ENCODE measurements at regions not wholly inside any gene's neighbourhood (a gene's known extent, or its start where the extent isn't known, plus 50 kb on each side); places are given as distances from the start of the nearest gene placed in this dataset.
"Not testable (repeated sequence)": the region's sequence is repeated elsewhere in the genome, so short reads cannot be mapped to it uniquely, and the experiment has no call there.

DNA sequence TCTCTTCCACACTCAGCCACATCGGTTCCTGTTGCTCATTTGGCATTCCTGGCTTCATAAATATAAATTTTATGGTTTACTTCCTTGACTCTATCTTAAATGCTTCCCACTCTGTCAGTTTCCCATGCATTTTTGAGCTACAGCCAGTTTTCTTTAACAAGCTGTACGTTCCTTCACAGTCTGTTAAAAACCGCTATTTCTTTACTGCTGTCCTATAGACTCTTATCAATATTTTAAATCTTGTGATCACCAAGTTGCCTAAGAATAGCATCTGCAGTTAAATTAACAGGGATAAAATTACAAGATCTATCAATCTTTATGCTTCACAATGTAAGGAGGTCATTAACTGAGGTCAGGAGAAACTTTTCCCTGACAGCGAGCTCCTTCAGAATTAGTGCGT lies 103.1 kb upstream of the RHOBTB1 start:
- H3K27ac ChIP-seq, result no peak overlapping the region
- no peaks in the 10 kb centered on the region for H3K9me3 ChIP-seq (replicated peaks)
- no peak for DNase-seq
- H3K36me3 ChIP-seq, result no peaks in the 10 kb centered on the region
- H3K4me3 ChIP-seq, result no peak overlapping the region
- no peaks in the 10 kb centered on the region for H3K4me1 ChIP-seq
- no peaks in the 10 kb centered on the region for H3K27me3 ChIP-seq

- H3K27ac ChIP-seq; H3K27me3 ChIP-seq; H3K4me1 ChIP-seq; H3K36me3 ChIP-seq; DNase-seq; H3K9me3 ChIP-seq (replicated peaks); H3K4me3 ChIP-seq: not testable (repeated sequence)
Observed at GRCh38 chr10:61045480-61045879, 101.5 kb upstream of the RHOBTB1 start.

GRCh38 chr10:61042533-61042932 lies 98.5 kb upstream of the RHOBTB1 start:
- H3K9me3 ChIP-seq (replicated peaks), result no peaks in the 10 kb centered on the region
- H3K4me3 ChIP-seq, result no peak overlapping the region
- H3K27ac ChIP-seq, result no peak overlapping the region
- no peaks in the 10 kb centered on the region for H3K4me1 ChIP-seq
- no peaks in the 10 kb centered on the region for H3K36me3 ChIP-seq
- no peaks in the 10 kb centered on the region for H3K27me3 ChIP-seq
- DNase-seq, result no peak

DNA sequence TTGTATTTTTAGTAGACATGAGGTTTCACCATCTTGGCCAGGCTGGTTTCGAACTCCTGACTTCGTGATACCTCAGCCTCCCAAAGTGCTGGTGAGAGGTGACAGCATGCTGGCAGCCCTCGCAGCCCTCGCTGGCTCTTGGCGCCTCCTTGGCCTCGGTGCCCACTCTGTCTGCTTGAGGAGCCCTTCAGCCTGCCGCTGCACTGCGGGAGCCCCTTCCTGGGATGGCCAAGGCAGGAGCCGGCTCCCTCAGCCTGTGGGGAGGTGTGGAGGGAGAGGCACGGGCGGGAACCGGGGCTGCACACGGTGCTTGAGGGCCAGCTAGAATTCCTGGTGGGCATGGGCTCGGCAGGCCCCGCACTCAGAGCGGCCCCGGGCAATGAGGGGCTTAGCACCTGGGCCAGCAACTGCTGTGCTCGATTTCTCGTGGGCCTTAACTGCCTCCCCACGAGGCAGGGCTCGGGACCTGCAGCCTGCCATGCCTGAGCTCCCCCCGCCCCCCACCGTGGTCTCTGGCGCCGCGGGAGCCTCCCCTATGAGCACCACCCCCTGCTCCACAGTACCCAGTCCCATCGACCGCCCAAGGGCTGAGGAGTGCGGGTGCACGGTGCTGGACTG lies 96.5 kb upstream of the RHOBTB1 start:
- Histone ChIP-seq H3K9me3 (replicated peaks) (no peaks in the 10 kb centered on the region), H3K4me3 (no peak overlapping the region), H3K27me3 (no peaks in the 10 kb centered on the region), H3K36me3 (no peaks in the 10 kb centered on the region), H3K27ac (no peak overlapping the region), H3K4me1 (no peaks in the 10 kb centered on the region)
- DNase-seq, result no peak

DNA sequence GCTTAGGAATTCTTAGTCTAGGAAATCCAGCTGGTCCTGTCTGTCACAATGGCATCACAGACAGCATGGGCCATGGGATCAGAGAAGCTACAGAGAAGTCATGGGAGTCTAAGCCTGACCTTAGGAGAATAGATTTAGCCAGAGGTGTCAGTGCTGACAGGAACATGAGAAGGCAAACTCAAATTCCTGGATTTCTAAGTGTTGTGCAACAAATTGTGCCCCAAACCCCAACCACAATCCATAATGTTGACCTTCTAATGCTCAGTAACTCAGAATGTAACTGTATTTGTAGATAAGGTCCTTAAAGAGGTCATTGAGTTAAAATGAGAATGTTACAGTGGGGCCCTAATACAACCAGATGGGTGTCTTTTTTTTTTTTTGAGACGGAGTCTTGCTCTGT lies 95.9 kb upstream of the RHOBTB1 start:
- Histone ChIP-seq H3K27ac (no peak overlapping the region), H3K4me3 (no peak overlapping the region), H3K4me1 (no peaks in the 10 kb centered on the region), H3K36me3 (no peaks in the 10 kb centered on the region), H3K9me3 (replicated peaks) (no peaks in the 10 kb centered on the region), H3K27me3 (no peaks in the 10 kb centered on the region)
- DNase-seq, result peak in 1 of 2 experiments; percentile 18

- not testable (repeated sequence) for H3K4me1 ChIP-seq, H3K27ac ChIP-seq
Observed at GRCh38 chr10:61037261-61037830, 93.4 kb upstream of the RHOBTB1 start.

DNA sequence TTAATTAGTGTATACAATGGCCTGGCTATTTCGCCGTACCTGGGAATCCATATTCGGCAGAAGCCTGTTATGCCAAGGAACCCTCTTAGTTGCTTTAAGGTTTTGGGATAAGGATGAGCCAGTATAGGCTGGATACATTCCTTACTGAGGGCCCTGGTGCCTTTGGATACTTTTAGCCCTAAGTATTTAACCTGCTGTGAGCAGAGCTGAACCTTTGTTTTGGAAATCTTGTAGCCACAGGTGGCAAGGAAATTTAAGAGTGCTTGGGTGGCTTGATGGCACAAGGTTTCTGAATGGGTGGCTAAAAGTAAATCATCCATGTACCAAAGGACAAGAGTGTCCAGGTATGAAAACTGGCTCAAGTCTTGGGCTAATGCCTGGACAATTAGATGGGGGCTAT lies 92.2 kb upstream of the RHOBTB1 start:
- not testable (repeated sequence) for DNase-seq; H3K27ac ChIP-seq; H3K9me3 ChIP-seq (replicated peaks)

More at GRCh38 chr10:61037261-61037830, 93.4 kb upstream of the RHOBTB1 start:
- H3K9me3 ChIP-seq (replicated peaks); DNase-seq; H3K4me3 ChIP-seq; H3K27me3 ChIP-seq; H3K36me3 ChIP-seq: not testable (repeated sequence)

GRCh38 chr10:61031341-61031740 lies 87.4 kb upstream of the RHOBTB1 start:
- H3K27me3 ChIP-seq, result no peaks in the 10 kb centered on the region
- H3K27ac ChIP-seq, result no peak overlapping the region
- H3K4me1 ChIP-seq, result no peaks in the 10 kb centered on the region
- DNase-seq, result peak in 1 of 2 experiments; percentile 6
- no peak overlapping the region for H3K4me3 ChIP-seq
- no peaks in the 10 kb centered on the region for H3K36me3 ChIP-seq
- no peaks in the 10 kb centered on the region for H3K9me3 ChIP-seq (replicated peaks)

More for the DNA sequence above, 92.2 kb upstream of the RHOBTB1 start:
- H3K36me3 ChIP-seq, H3K4me1 ChIP-seq, H3K27me3 ChIP-seq, H3K4me3 ChIP-seq: not testable (repeated sequence)

DNA sequence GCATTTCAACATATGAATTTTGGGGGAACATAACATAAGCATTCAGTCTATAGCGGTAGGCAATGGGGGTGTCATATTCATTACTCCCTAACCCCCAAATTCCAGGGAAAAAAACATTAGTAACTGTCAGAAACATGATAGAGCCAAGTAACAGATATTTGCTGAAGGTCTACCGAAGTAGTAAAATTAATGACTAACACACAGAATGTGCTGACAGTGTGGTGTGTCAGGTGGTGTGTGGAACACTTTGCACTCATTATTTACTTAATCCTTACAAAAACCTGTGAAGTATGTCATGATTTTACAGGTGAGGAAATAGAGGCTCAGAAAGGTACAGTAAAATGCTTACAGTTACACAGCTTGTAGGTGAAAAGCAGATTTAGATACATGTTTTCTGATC lies 85.4 kb upstream of the RHOBTB1 start:
- H3K4me1 ChIP-seq, result no peaks in the 10 kb centered on the region
- H3K9me3 ChIP-seq (replicated peaks), result no peaks in the 10 kb centered on the region
- no peaks in the 10 kb centered on the region for H3K27me3 ChIP-seq
- H3K36me3 ChIP-seq, result no peaks in the 10 kb centered on the region
- no peak overlapping the region for H3K4me3 ChIP-seq
- no peak for DNase-seq
- H3K27ac ChIP-seq, result no peak overlapping the region

DNA sequence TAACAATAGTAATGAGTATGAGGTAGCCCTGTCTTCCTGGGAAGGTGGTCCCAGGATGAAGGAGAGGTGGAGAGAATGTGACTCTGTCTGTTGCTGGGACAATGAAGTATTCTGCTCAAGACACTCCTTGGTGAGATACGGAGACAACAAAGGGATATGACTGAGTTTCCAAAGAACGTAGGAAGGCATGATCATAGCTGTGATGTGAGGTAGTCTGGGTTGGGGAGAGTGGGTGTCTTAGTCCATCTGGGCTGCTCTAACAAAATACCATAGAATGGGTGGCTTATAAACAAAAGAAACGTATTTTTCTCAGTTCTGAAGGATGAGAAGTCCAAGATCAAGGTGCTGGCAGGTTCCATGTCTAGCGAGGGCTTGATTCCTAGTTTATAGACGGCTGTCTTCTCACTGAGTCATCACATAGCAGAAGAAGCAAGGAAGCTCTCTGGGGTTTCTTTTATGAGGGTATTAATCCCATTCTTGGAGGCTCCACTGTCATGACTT lies 84.9 kb upstream of the RHOBTB1 start:
- no peak for DNase-seq
- Histone ChIP-seq H3K4me1 (no peaks in the 10 kb centered on the region), H3K4me3 (no peak overlapping the region), H3K27me3 (no peaks in the 10 kb centered on the region), H3K36me3 (no peaks in the 10 kb centered on the region), H3K27ac (no peak overlapping the region), H3K9me3 (replicated peaks) (no peaks in the 10 kb centered on the region)

DNA sequence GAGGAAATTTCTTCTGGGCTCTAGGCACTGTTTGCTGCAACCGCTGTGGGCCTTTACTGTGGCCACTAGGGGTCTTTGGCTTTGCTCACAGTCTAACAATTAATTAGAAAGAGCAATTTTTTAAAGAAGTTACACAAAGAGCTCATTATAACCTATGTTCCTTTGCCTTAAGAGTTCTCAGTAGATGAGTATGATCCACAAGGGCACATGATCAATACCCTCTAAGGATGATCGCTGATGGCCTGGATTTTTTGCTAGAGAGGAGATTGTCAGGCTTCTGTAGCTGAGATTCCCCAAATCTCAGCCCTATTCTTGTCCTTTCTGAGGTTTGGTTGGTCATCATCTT lies 80.8 kb upstream of the RHOBTB1 start:
- no peak overlapping the region for H3K27ac ChIP-seq
- H3K4me3 ChIP-seq, result no peak overlapping the region
- no peaks in the 10 kb centered on the region for H3K27me3 ChIP-seq
- no peaks in the 10 kb centered on the region for H3K36me3 ChIP-seq
- no peaks in the 10 kb centered on the region for H3K4me1 ChIP-seq
- H3K9me3 ChIP-seq (replicated peaks), result no peaks in the 10 kb centered on the region
- peak in 1 of 2 experiments; percentile 23 for DNase-seq

DNA sequence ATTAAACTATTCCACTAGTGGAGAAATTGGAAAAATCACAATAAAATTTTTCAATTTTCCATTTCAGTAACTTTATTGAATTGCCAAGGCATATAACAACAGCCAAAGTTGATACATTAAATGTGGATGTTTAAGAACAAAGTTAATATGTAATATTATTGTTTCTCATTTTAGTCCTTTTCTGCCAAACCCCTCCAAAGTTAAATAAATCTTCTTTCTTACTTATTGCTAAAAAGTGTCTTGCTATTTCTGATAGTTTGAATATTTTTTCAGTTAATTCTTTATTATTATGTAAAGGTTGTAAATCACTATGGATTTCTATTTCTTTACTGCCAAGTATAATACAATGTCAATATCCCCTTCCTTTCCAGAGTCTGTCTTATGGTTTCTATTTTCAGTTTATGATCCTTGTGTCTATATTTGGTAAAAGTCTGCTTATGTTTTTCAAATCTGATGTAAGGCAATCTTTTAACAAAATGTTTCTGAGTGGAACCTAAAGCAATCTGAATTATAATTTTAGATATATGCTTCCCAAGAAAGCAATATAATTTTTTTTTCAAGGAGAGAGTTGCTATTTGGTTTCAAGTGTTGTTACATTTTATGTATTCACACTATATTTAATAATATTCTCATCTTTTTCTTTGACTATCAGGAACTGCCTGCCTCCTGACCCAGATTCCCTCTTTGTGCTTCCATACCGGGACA lies 80.3 kb upstream of the RHOBTB1 start:
- H3K27me3 ChIP-seq, result no peaks in the 10 kb centered on the region
- no peaks in the 10 kb centered on the region for H3K9me3 ChIP-seq (replicated peaks)
- DNase-seq, result no peak
- no peaks in the 10 kb centered on the region for H3K36me3 ChIP-seq
- H3K4me3 ChIP-seq, result no peak overlapping the region
- no peak overlapping the region for H3K27ac ChIP-seq
- H3K4me1 ChIP-seq, result no peaks in the 10 kb centered on the region

GRCh38 chr10:61023053-61023452 lies 79.1 kb upstream of the RHOBTB1 start:
- no peak for DNase-seq
- no peaks in the 10 kb centered on the region for H3K4me1 ChIP-seq
- no peaks in the 10 kb centered on the region for H3K9me3 ChIP-seq (replicated peaks)
- no peak overlapping the region for H3K4me3 ChIP-seq
- no peaks in the 10 kb centered on the region for H3K27me3 ChIP-seq
- H3K27ac ChIP-seq, result no peak overlapping the region
- H3K36me3 ChIP-seq, result no peaks in the 10 kb centered on the region

DNA sequence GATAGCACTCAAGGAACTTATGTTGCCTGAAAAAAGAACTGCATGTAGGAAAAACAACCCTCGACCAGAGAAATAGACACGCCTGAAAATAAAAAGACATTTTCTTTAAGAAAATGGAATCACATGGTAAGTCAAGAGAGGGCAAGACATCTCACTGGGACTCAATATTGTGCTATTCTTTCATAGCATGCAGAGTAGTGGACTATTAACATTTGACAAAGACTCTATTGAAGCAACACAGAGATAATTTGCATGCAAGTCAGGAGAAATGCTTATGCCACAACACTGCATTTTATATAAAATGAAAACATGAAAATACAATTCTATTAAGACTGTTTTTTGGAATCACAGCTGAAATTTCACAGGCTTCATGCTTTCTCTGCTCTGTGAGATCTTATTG lies 77.9 kb upstream of the RHOBTB1 start:
- H3K27me3 ChIP-seq, result no peaks in the 10 kb centered on the region
- no peaks in the 10 kb centered on the region for H3K9me3 ChIP-seq (replicated peaks)
- H3K27ac ChIP-seq, result no peak overlapping the region
- no peak overlapping the region for H3K4me3 ChIP-seq
- DNase-seq, result no peak
- H3K36me3 ChIP-seq, result no peaks in the 10 kb centered on the region
- H3K4me1 ChIP-seq, result no peaks in the 10 kb centered on the region

DNA sequence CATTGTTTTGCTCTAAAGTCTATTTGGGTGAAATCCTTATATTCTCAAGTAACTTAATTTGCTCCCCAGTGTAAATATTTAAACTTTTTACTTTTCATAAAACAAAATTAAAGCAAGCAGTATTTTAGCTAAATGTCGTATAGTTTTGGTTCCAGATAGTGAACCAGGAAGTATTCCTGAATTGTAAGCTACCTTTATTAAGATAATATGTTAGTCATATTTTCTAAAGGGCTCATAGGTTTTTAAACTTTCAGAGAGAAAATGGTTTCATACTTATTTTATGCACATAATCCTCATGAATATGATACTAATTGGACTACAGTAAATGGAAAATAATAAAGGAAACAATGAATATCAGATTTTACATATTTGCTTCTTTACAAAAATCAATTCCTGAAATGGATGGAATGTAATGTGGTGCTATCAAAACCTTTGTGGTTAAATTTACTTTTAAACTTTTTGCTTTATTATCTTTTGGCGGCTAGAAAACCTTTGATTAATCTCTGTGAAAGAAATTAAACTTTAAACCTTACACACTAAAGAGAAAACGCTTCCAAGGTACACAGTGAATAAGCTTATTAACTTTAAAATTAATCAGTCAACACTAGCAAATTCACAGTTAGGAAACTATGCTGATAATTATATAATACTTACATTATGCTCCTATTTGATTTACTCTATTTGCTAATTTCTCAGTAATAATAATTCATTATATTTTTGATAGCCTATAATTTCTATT lies 76.6 kb upstream of the RHOBTB1 start:
- no peak overlapping the region for H3K4me3 ChIP-seq
- no peaks in the 10 kb centered on the region for H3K4me1 ChIP-seq
- DNase-seq, result no peak
- H3K9me3 ChIP-seq (replicated peaks), result no peaks in the 10 kb centered on the region
- H3K36me3 ChIP-seq, result no peaks in the 10 kb centered on the region
- H3K27me3 ChIP-seq, result no peaks in the 10 kb centered on the region
- no peak overlapping the region for H3K27ac ChIP-seq

Measured in SJCRH30 (cell line).